Right renal cortex interstitium (tissue), 3 donors: ENCODE measurements at regions not wholly inside any gene's neighbourhood (a gene's known extent, or its start where the extent isn't known, plus 50 kb on each side); places are given as distances from the start of the nearest gene placed in this dataset.

ENCODE experiments used
- DNase-seq, 3 donors: peaks; one replicate each; pipeline ENCODE4 v3.0.0-alpha.2; 2013; ENCODE audit warnings: low read depth in 3 of 3, low spot score in 2 of 3

DNA sequence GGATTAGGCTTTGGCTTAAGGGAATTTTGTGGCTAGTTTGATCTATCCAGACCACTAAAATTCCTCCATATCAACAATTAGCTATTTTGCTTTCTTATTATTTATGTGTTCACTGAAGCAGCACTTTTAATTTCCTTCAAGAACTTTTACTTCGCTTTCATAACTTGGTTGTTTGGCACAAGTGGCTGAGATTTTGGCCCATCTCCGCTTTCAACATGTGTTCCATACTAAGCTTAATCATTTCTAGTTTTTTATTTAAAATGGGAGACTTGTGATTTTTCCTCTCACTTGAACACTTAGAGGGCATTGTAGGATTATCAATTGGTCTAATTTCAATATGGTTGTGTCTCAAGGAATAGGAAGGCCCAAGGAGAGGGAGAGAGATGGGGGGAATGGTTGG is 102.4 kb upstream of the HSF2 start:
- no peak for DNase-seq

DNA sequence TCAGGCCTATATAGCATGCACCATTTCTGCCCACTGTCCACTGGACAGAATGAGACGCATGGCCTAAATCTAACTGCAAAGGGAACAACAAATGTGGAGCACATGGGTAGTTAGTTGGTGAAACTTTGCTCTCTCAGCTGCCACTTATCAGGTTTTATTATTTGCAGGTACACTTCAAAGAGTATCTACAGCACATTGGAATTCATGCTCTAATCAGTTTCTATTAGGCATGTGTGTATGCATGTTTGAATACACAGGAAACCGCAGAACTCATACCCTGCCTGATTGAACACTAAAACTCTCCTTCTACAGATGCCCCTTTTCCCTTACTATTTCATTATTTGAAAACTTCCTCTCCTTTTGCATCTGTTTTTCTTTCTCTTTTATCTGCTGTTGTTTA is 97.4 kb upstream of the HSF2 start:
- no peak for DNase-seq

GRCh38 chr6:122307577-122307976 is 91.9 kb upstream of the HSF2 start:
- DNase-seq: no peak

- DNase-seq: no peak
Observed at GRCh38 chr6:122308074-122308473, 91.4 kb upstream of the HSF2 start.

- no peak for DNase-seq
Observed at GRCh38 chr6:122315842-122316241, 83.6 kb upstream of the HSF2 start.

GRCh38 chr6:122322824-122323223 is 76.6 kb upstream of the HSF2 start:
- DNase-seq: no peak

DNA sequence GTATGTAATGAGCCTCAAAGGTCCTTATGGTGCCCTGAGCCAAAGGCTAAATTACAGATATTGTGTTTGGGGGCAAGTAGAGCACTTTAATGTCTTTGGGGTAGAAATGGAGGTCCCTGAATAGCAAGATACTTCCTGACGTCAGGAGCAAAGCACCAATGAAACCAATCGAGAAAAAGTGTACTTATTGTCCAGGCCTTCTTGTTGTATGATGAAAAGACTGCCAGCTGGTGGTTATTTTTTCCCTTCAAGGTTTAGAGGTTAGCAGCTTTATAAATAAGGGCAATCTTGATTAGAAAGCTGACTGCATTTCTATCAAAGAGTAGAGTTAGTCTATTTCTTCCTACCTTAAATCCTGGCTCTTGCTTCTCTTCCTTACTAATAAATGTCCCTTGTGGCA is 76.1 kb upstream of the HSF2 start:
- DNase-seq: no peak

DNA sequence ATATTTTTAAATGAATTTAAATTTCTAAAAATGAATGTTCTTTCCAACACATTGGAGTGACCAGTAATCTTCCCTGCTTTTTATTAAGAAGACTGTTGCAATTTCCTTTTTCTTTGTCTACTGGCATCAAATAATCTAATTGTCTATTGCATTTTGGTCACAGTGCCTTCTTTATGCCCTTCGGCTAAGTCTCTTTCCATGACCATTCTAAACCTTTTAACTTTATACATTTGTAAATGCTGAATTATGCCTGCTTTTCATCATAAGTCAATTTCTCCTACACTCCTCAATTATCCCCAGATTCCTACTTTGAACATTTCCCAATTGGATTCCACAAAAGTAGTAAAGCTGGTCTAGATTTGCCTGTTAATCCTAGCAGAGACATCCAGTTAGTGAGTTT is 69.1 kb upstream of the HSF2 start:
- no peak for DNase-seq

DNA sequence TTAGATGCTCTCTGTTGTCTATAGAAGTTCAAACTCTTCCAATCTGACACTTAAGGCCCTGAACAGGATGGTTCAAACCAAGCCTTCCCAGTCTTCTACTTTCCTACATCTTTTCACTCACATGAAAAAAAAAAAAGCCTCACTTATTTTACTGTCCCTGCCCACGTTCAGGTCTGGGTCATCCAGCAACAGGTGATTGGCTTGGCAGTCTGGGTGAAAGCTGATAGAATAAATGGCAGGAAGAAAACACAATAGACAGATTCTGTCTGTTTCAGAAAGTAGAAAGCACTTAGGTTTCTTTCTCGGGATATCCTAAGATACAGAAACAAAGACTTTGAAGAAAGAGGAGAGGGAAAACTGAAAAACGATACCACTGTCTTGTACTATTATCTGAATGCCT is 61.8 kb upstream of the HSF2 start:
- no peak for DNase-seq

- DNase-seq: no peak
Observed at GRCh38 chr6:122339661-122340060, 59.8 kb upstream of the HSF2 start.

DNA sequence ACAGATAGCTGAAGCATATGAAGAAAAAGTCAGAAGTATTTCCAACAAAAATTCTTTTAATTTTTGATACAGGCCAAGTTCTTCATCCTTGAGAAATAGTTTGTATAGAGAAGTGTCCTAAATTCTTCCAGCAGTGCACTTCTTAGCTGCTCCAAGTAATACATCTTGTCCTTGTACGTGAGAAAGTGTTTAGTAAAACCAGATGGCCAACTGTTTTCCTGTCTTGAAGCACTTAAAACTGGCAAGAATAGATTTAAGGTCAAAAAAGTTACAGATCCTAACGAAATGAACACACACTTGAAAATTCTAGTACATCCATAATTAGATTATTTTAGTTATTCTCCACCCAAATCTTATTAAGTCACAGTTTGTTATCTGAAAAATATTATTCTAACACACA is 52.2 kb upstream of the HSF2 start:
- DNase-seq: no peak

DNA sequence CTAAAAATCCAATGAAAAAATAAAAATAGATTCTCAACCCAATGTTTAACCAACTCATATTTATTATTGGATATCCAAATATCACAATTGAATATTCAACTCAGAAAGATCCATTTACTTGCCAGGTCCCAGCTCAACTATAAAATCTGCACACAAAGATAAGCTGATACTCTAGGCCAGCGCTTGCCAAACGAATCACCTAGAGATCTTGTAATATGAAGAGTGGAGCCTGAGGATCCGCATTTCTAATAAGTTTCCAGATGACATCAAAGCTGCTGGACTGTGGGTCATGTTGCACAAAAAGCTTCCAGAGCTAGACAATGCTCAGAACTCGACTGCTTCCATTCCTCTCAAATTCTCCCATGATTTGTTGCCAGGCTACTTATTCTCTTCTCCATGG is 51.7 kb upstream of the HSF2 start:
- DNase-seq: no peak
